SK-N-MC (cell line): ENCODE measurements at regions not wholly inside any gene's neighbourhood (a gene's known extent, or its start where the extent isn't known, plus 50 kb on each side); places are given as distances from the start of the nearest gene placed in this dataset.

Experiments
- EZH2 ChIP-seq: fragments of 200-600 bp; sonication (generic); IDR thresholded peaks from one replicate; pipeline ENCODE4 v1.6.1; 2017; ENCODE audit warnings: antibody characterized with exemption
- FOXP2 ChIP-seq: optimal IDR thresholded peaks from 2 replicates; pipeline ENCODE3; 2011; ENCODE audit warnings: mild to moderate bottlenecking, moderate library complexity; ENCODE audit not compliant: insufficient read depth; ENCODE audit errors: extremely low read length, control extremely low read depth
- POLR2AphosphoS5 ChIP-seq: IDR thresholded peaks from 2 replicates; pipeline ENCODE4 v1.6.1; 2012; ENCODE audit warnings: mild to moderate bottlenecking, low read depth, low read length, borderline replicate concordance

GRCh38 chr6:28814032-28814976 is 109.5 kb downstream of the TRIM27 start:
- TF ChIP-seq POLR2AphosphoS5: peak; percentile 58; the same call in 1 of the 2 replicates
- no peak for TF ChIP-seq EZH2
- TF ChIP-seq FOXP2: no peak
